Fibroblast of villous mesenchyme (primary cell): ENCODE measurements at regions not wholly inside any gene's neighbourhood (a gene's known extent, or its start where the extent isn't known, plus 50 kb on each side); places are given as distances from the start of the nearest gene placed in this dataset.
"Not testable (repeated sequence)": the region's sequence is repeated elsewhere in the genome, so short reads cannot be mapped to it uniquely, and the experiment has no call there.

Experiments used
- DNase-seq: peaks from one replicate; pipeline ENCODE4 v3.0.0-alpha.2; 2010; ENCODE audit warnings: low read depth
- H3K4me3 ChIP-seq: 2 replicates; pipeline ENCODE4 v1.5.1; 2011; ENCODE audit warnings: low read depth, mild to moderate bottlenecking, low read length
- TF ChIP-seq, protein P1 (sequence below): IDR thresholded peaks from 2 replicates; pipeline ENCODE4 v1.5.1; 2012; ENCODE audit warnings: low read depth, mild to moderate bottlenecking, low read length; ENCODE audit not compliant: insufficient read depth

DNA sequence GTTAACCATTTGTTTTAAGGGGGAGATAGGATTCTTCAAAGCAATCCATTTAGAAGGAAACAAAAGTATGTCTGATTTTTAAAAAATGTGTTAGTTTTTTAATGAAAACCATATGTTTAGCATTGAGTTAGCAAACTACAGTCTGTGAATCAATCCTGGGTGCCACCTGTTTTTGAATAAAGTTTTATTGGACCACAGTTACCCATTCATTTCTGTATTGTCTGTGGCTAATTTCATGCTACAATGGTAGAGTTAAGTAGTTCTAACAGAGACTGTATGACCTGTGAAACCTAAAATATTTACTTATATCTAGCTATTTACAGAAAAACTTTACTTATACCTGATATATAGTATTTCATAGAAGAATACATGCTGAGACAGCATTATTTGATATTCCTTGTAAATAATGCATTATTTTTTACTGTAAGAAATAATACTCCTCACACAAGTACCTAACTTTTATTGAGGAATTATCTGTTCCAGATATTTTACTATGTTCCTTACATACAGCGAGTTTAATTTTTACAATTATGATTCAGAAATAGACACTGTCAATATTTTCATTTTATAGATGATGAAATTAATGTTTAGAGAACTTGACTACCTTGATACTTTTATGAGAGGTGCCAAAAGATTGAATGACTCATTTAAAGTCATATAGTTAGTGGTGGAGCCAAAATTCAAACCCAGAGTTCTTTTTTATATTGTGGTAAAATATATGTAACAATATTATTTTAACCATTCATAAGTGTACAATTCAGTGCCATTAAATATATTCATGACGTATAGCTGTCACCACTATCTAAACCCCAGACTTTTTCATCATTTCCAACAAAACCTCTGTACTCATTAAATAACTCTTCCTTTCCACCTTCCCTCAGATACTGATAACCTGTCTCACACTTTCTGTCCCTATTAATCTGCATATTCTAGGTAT lies 122.0 kb downstream of the GLUD2 start:
- H3K4me3 ChIP-seq = no peak overlapping the region
- TF ChIP-seq, protein P1, sequence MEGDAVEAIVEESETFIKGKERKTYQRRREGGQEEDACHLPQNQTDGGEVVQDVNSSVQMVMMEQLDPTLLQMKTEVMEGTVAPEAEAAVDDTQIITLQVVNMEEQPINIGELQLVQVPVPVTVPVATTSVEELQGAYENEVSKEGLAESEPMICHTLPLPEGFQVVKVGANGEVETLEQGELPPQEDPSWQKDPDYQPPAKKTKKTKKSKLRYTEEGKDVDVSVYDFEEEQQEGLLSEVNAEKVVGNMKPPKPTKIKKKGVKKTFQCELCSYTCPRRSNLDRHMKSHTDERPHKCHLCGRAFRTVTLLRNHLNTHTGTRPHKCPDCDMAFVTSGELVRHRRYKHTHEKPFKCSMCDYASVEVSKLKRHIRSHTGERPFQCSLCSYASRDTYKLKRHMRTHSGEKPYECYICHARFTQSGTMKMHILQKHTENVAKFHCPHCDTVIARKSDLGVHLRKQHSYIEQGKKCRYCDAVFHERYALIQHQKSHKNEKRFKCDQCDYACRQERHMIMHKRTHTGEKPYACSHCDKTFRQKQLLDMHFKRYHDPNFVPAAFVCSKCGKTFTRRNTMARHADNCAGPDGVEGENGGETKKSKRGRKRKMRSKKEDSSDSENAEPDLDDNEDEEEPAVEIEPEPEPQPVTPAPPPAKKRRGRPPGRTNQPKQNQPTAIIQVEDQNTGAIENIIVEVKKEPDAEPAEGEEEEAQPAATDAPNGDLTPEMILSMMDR = no peak
- DNase-seq = no peak

DNA sequence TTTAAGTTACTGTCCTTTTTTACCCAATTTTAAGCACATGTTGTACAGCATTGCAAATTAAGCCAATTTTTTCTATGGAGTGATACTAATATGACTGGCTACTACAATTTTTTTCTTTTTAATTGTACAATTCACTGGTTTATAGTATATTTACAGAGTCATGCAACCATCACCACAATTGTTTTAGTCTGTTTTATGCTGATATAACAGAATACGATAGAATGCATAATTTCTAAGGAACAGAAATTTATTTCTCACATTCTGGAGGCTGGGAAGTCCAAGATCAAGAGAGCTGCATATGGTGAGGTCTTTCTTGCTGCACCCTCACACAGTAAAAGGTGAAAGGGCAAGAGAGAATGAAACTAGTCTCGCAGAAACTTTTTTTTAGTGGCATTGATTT lies 125.3 kb downstream of the GLUD2 start:
- no peak overlapping the region for H3K4me3 ChIP-seq
- TF ChIP-seq, protein P1 = no peak

DNA sequence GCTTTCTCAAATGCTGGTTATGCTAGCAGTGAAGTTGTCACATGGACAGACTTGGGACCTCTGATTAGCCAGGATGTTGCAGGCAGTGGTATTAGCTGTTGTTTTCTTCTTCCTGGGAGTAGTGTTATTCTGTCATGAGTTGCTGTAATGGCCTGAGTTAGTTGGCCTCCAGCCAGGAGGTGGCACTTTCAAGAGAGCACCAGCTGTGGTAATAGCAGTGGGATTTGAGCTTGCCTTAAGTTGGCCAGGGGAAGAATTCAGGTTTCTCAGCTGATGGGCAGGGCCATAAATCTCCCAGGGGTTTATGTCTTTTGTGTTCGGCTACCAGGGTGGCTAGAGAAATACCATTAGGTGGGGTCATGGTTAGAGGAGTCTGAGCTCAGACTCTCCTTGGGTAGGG lies 132.6 kb downstream of the GLUD2 start:
- DNase-seq = no peak
- TF ChIP-seq, protein P1 = no peak
- H3K4me3 ChIP-seq = no peak overlapping the region

More for the DNA sequence above, 125.3 kb downstream of the GLUD2 start:
- no peak for DNase-seq

DNA sequence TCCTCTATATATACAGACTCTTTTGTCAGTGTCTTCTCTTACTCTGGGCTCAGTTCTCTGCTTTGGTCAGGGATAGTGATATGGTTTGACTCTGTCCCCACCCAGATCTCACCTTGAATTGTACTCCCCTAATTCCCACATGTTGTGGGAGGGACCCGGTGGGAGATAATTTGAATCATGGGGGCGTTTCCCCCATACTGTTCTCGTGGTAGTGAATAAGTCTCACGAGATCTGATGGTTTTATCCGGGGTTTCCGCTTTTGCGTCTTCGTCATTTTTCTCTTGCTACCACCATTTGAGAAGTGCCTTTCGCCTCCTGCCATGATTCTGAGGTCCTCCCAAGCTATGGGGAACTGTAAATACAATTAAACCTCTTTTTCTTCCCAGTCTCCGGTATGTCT lies 144.4 kb downstream of the GLUD2 start:
- no peak overlapping the region for H3K4me3 ChIP-seq
- TF ChIP-seq, protein P1 = no peak
- no peak for DNase-seq

DNA sequence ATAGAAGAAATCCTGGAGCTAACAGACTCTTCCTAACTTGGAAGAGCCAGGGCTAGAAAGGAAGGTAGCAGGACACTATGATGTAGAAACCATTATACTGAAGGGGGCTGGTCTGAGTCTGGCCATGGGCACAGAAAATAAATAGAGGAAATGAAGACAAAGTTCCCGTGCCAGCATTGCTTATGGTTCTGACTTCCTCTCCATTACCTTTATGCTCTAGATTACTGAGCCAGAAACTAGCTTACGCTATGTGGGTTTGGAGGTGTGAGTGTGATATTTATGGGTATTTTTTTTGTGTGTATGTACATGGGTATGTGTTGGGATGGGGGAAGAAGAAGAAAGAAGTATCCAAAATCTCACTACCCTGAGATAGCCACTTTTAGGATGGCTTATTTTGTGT lies 148.3 kb downstream of the GLUD2 start:
- TF ChIP-seq, protein P1 = no peak
- DNase-seq = no peak
- H3K4me3 ChIP-seq = no peak overlapping the region

DNA sequence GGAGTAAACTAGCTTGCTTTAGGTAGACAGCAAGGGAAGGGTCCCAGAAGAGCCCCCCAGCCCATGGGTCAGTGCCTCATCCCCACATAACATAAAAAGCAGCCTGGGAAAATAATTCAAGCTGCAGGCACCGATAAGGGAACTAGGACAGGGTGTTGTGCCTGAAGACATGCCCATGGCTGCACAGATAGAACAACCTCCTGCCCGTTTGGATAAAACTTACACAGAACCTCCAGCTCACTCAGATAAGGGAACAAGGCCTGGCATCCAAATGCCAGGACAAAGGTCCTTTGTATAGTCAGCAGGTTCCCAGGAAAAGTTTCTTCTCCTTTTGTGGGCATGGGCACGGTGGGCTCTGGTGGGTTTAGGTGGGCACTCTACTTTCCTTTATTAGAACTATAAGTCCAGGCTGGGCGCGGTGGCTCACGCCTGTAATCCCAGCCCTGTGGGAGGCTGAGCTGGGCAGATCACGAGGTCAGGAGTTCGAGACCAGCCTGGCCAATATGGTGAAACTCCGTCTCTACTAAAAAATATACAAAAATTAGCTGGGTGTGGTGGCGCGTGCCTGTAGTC lies 149.5 kb downstream of the GLUD2 start:
- DNase-seq, H3K4me3 ChIP-seq: not testable (repeated sequence)

- TF ChIP-seq, protein P1 = no peak
- no peak for DNase-seq
- H3K4me3 ChIP-seq = no peak overlapping the region
Measured at GRCh38 chrX:121208563-121208962, 161.2 kb downstream of the GLUD2 start.
